Liver (tissue), 8 donors: ENCODE measurements at regions not wholly inside any gene's neighbourhood (a gene's known extent, or its start where the extent isn't known, plus 50 kb on each side); places are given as distances from the start of the nearest gene placed in this dataset.

Source experiments
- DNase-seq: peaks from one replicate; pipeline ENCODE4 v3.0.0-alpha.2; 2017; ENCODE audit warnings: low spot score
- H3K27ac ChIP-seq, 2 donors: one replicate each; pipeline ENCODE4 v1.7.0; 2013; ENCODE audit warnings: inconsistent platforms in 2 of 2, low read length in 2 of 2, control low read depth in 1 of 2, low read depth in 1 of 2, mild to moderate bottlenecking in 1 of 2
- H3K27me3 ChIP-seq, 4 donors: one replicate each; pipeline versions ENCODE4 v1.6.1 to v1.7.0; 2013; ENCODE audit warnings: low read length in 3 of 4, inconsistent platforms in 1 of 4, mild to moderate bottlenecking in 1 of 4, moderate library complexity in 1 of 4; ENCODE audit not compliant: control insufficient read depth in 4 of 4, insufficient read depth in 4 of 4
- H3K36me3 ChIP-seq, 4 donors: one replicate each; pipeline versions ENCODE4 v1.6.1 to v1.7.0; 2013; ENCODE audit warnings: low read length in 3 of 4, mild to moderate bottlenecking in 3 of 4, low read depth in 1 of 4, moderate library complexity in 1 of 4; ENCODE audit not compliant: control insufficient read depth in 4 of 4, insufficient read depth in 3 of 4
- H3K4me1 ChIP-seq, 4 donors: one replicate each; pipeline versions ENCODE4 v1.6.1 to v1.7.0; 2013; ENCODE audit warnings: low read length in 3 of 4, mild to moderate bottlenecking in 3 of 4, moderate library complexity in 1 of 4; ENCODE audit not compliant: control insufficient read depth in 4 of 4, insufficient read depth in 4 of 4
- H3K4me3 ChIP-seq, 3 donors: one replicate each; pipeline versions ENCODE4 v1.6.1 to v1.7.0; 2013; ENCODE audit warnings: low read length in 3 of 3, control low read depth in 1 of 3, low read depth in 1 of 3, mild to moderate bottlenecking in 1 of 3
- H3K9ac ChIP-seq, 2 donors: one replicate each; pipeline ENCODE4 v1.7.0; 2013; ENCODE audit warnings: low read length in 2 of 2, mild to moderate bottlenecking in 2 of 2, moderate library complexity in 2 of 2, control low read depth in 1 of 2, low read depth in 1 of 2
- H3K9me3 ChIP-seq, 4 donors: one replicate each; pipeline versions ENCODE4 v1.6.1 to v1.7.0; 2013; ENCODE audit warnings: low read length in 3 of 4; ENCODE audit not compliant: control insufficient read depth in 4 of 4
- ATF3 ChIP-seq: IDR thresholded peaks from 2 replicates; pipeline ENCODE4 v1.6.1; 2016; ENCODE audit warnings: antibody characterized with exemption
- CTCF ChIP-seq: fragments of 150-350 bp; IDR thresholded peaks from 2 replicates; pipeline ENCODE4 v1.5.1; 2017; ENCODE audit warnings: improper control_type of control experiment, low read depth, low read length; ENCODE audit not compliant: missing input control
- EGR1 ChIP-seq, 2 donors: IDR thresholded peaks; 2 replicates each; pipeline ENCODE4 v1.6.1; 2016 to 2018; ENCODE audit warnings: antibody characterized with exemption in 2 of 2, low read depth in 2 of 2
- FOXA1 ChIP-seq: IDR thresholded peaks from 2 replicates; pipeline ENCODE4 v1.6.1; 2016; ENCODE audit warnings: antibody characterized with exemption
- FOXA2 ChIP-seq: IDR thresholded peaks from 2 replicates; pipeline ENCODE4 v1.6.1; 2016; ENCODE audit warnings: antibody characterized with exemption
- GABPA ChIP-seq, 2 donors: IDR thresholded peaks in 1 of 2; conservative IDR thresholded peaks in 1 of 2; 2 replicates each; pipeline ENCODE4 v1.6.1; 2016; ENCODE audit warnings: antibody characterized with exemption in 2 of 2, mild to moderate bottlenecking in 1 of 2, moderate library complexity in 1 of 2
- HNF4A ChIP-seq, 2 donors: conservative IDR thresholded peaks; 2 replicates each; pipeline ENCODE4 v1.6.1; 2016; ENCODE audit warnings: antibody characterized with exemption in 2 of 2, mild to moderate bottlenecking in 2 of 2
- HNF4G ChIP-seq: IDR thresholded peaks from 2 replicates; pipeline ENCODE4 v1.6.1; 2016; ENCODE audit warnings: antibody characterized with exemption
- JUND ChIP-seq, 2 donors: IDR thresholded peaks; 2 replicates each; pipeline ENCODE4 v1.6.1; 2016; ENCODE audit warnings: antibody characterized with exemption in 2 of 2
- MAX ChIP-seq: IDR thresholded peaks from 2 replicates; pipeline ENCODE4 v1.6.1; 2016; ENCODE audit warnings: antibody characterized with exemption
- RAD21 ChIP-seq, 2 donors: IDR thresholded peaks; 2 replicates each; pipeline ENCODE4 v1.6.1; 2016; ENCODE audit warnings: antibody characterized with exemption in 2 of 2, mild to moderate bottlenecking in 2 of 2
- RXRA ChIP-seq, 2 donors: IDR thresholded peaks; 2 replicates each; pipeline ENCODE4 v1.6.1; 2017 to 2018; ENCODE audit warnings: antibody characterized with exemption in 2 of 2, mild to moderate bottlenecking in 1 of 2
- SP1 ChIP-seq: IDR thresholded peaks from 2 replicates; pipeline ENCODE4 v1.6.1; 2018; ENCODE audit warnings: antibody characterized with exemption, mild to moderate bottlenecking
- ZBTB33 ChIP-seq: IDR thresholded peaks from 2 replicates; pipeline ENCODE4 v1.6.1; 2016; ENCODE audit warnings: antibody characterized with exemption
- WGBS: extraction: QIAGEN DNeasy Blood & Tissue Kit; methylation state at CpG from one replicate; pipeline ENCODE4 v1.1.7; 2013; 5-methylcytosine and 5-hydroxymethylcytosine counted together
- donor health status: healthy.
- donor health status: healthy.
- donor health status: healthy.
- donor health status: healthy.
- donor health status: healthy.

GRCh38 chr3:156615592-156616173, 58.7 kb upstream of the TIPARP start:
- no peaks in the 10 kb centered on the region for H3K27me3 ChIP-seq
- WGBS, result 81% methylated on average over 1 of the region's 1 CpG
- H3K27ac ChIP-seq, result no peak overlapping the region
- no peak overlapping the region for H3K9ac ChIP-seq
- DNase-seq, result no peak
- no peak overlapping the region for H3K4me3 ChIP-seq
- no peaks in the 10 kb centered on the region for H3K9me3 ChIP-seq
- no peaks in the 10 kb centered on the region for H3K36me3 ChIP-seq
- TF ChIP-seq CTCF, result no peak
- no peaks in the 10 kb centered on the region for H3K4me1 ChIP-seq

- DNase-seq, result no peak
- WGBS, result 83% methylated on average over 1 of the region's 1 CpG
- Histone ChIP-seq H3K4me1 (no peaks in the 10 kb centered on the region), H3K27ac (no peak overlapping the region), H3K36me3 (no peaks in the 10 kb centered on the region), H3K4me3 (no peak overlapping the region), H3K9ac (no peak overlapping the region), H3K9me3 (no peaks in the 10 kb centered on the region), H3K27me3 (no peaks in the 10 kb centered on the region)
- TF ChIP-seq HNF4G, result no peak
- TF ChIP-seq MAX, result no peak
- TF ChIP-seq ATF3, result no peak
- no peak for TF ChIP-seq FOXA1
- TF ChIP-seq JUND (IDR thresholded peaks at IDR 0.05), result no peak
- no peak for TF ChIP-seq FOXA2
- no peak for TF ChIP-seq RAD21 (IDR thresholded peaks at IDR 0.05)
- TF ChIP-seq CTCF, result no peak
- TF ChIP-seq SP1, result no peak
- TF ChIP-seq RXRA (IDR thresholded peaks at IDR 0.05), result no peak
- no peak for TF ChIP-seq HNF4A (conservative IDR thresholded peaks at IDR 0.05)
- no peak for TF ChIP-seq GABPA (IDR thresholded peaks at IDR 0.05 in 1 of 2, conservative IDR thresholded peaks at IDR 0.05 in 1 of 2)
- TF ChIP-seq ZBTB33, result no peak
- TF ChIP-seq EGR1 (IDR thresholded peaks at IDR 0.05; ENCODE audit: low read depth in 2 of 2), result no peak
Observed at GRCh38 chr3:156614642-156615511, 59.5 kb upstream of the TIPARP start.
